Upper lobe of left lung (tissue), 4 donors: ENCODE measurements at regions not wholly inside any gene's neighbourhood (a gene's known extent, or its start where the extent isn't known, plus 50 kb on each side); places are given as distances from the start of the nearest gene placed in this dataset.

ENCODE experiments used
- EP300 ChIP-seq, 4 donors: sonication (generic); formaldehyde crosslinking; IDR thresholded peaks; one replicate each; pipeline ENCODE4 v1.5.1; 2017; ENCODE audit warnings: antibody characterized with exemption in 4 of 4, control low read depth in 2 of 4
- POLR2AphosphoS5 ChIP-seq, 2 donors: sonication (generic); formaldehyde crosslinking; IDR thresholded peaks; one replicate each; pipeline ENCODE4 v1.5.1; 2017; ENCODE audit warnings: antibody characterized with exemption in 2 of 2
- TF ChIP-seq, protein P1 (sequence below), 6 experiments: fragments of 450-650 bp in 4 of 6; fragments of 200-600 bp in 2 of 6; sonication (generic) in 2 of 6; IDR thresholded peaks; one replicate each; pipeline ENCODE4 v1.5.1; 2016 to 2019; ENCODE audit warnings: antibody characterized with exemption in 6 of 6

DNA sequence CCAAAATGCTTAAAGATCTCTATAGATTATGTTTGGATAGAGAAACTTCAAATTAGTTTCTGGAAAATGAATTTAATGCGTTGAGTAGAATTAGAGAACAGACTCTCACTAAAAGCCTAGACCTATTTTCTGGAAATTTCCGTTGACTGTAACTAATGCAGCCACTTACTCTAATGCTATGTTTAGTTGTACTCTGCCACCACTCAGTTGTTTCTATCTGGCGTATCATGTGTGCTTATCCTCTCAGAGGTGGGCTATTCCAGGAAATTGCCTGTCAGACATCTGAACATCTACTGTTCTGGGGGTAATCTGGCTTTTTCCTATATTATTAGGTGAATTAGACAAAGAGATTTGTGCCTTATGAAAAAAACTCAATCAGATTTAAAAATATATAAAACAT is 347.1 kb upstream of the FSTL5 start:
- TF ChIP-seq, protein P1, sequence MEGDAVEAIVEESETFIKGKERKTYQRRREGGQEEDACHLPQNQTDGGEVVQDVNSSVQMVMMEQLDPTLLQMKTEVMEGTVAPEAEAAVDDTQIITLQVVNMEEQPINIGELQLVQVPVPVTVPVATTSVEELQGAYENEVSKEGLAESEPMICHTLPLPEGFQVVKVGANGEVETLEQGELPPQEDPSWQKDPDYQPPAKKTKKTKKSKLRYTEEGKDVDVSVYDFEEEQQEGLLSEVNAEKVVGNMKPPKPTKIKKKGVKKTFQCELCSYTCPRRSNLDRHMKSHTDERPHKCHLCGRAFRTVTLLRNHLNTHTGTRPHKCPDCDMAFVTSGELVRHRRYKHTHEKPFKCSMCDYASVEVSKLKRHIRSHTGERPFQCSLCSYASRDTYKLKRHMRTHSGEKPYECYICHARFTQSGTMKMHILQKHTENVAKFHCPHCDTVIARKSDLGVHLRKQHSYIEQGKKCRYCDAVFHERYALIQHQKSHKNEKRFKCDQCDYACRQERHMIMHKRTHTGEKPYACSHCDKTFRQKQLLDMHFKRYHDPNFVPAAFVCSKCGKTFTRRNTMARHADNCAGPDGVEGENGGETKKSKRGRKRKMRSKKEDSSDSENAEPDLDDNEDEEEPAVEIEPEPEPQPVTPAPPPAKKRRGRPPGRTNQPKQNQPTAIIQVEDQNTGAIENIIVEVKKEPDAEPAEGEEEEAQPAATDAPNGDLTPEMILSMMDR (IDR thresholded peaks at IDR 0.05): no peak
- TF ChIP-seq EP300 (IDR thresholded peaks at IDR 0.05): no peak
- TF ChIP-seq POLR2AphosphoS5 (IDR thresholded peaks at IDR 0.05): no peak
